GM12878 (cell line): ENCODE measurements at regions not wholly inside any gene's neighbourhood (a gene's known extent, or its start where the extent isn't known, plus 50 kb on each side); places are given as distances from the start of the nearest gene placed in this dataset.

ENCODE experiments used
- CHD2 ChIP-seq: IDR thresholded peaks from 2 replicates; pipeline ENCODE4 v1.6.1; 2011; ENCODE audit warnings: low read depth, low read length, improper control_type of control experiment, borderline replicate concordance
- CREB1 ChIP-seq: IDR thresholded peaks from 2 replicates; pipeline ENCODE4 v1.6.1; 2012; ENCODE audit warnings: low read depth, mild to moderate bottlenecking, inconsistent platforms
- NR2F1 ChIP-seq: fragments of 450-650 bp; conservative IDR thresholded peaks from 2 replicates; pipeline ENCODE4 v1.6.1; 2017; ENCODE audit warnings: mild to moderate bottlenecking
- POLR2AphosphoS5 ChIP-seq: IDR thresholded peaks from 2 replicates; pipeline ENCODE4 v1.6.1; 2011; ENCODE audit warnings: mild to moderate bottlenecking, low read length, inconsistent platforms
- SMC3 ChIP-seq: IDR thresholded peaks from 2 replicates; pipeline ENCODE4 v1.6.1; 2011; ENCODE audit warnings: low read length, improper control_type of control experiment, borderline replicate concordance

- TF ChIP-seq CREB1 (no peak), POLR2AphosphoS5 (no peak), NR2F1 (no peak), CHD2 (no peak), SMC3 (no peak)
Observed at GRCh38 chr6:169930799-169931198, 179.4 kb downstream of the ERMARD start.
